ENCODE measurements at regions not wholly inside any gene's neighbourhood (a gene's known extent, or its start where the extent isn't known, plus 50 kb on each side); places are given as distances from the start of the nearest gene placed in this dataset.

GRCh38 chr7:45992826-45993225 lies 71.8 kb upstream of the IGFBP3 start:
- no peak for TF ChIP-seq CTCF (IDR thresholded peaks at IDR 0.05; ENCODE audit: low read depth, low read length, missing control alignments)
- DNase-seq (ENCODE audit: extremely low read depth, low read depth): no peak
- no peak overlapping the region for H3K4me3 ChIP-seq (replicated peaks; ENCODE audit: low read depth, low read length)

DNA sequence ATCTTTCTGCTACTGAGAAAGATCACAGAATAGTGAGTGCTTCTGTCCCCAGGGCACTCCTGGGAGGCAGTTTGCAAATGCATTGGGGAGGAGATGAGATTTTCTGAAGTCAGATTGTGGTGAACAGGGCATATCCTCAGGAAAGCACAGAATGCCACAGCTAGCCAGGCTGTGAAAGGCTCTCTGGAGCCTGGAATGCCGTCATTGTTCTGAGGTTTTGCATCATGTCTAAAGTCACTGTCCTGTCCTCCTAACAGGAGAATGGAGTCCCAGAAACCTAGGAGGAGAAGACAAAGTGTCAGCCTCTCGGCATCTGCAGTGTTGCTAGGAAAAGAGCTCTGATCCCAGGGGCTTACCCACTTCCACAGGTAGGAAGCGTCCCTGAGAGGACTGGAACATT lies 69.2 kb upstream of the IGFBP3 start:
- TF ChIP-seq CTCF (IDR thresholded peaks at IDR 0.05; ENCODE audit: low read depth, low read length, missing control alignments): no peak
- no peak overlapping the region for H3K4me3 ChIP-seq (replicated peaks; ENCODE audit: low read depth, low read length)
- no peak for DNase-seq (ENCODE audit: extremely low read depth, low read depth)

DNA sequence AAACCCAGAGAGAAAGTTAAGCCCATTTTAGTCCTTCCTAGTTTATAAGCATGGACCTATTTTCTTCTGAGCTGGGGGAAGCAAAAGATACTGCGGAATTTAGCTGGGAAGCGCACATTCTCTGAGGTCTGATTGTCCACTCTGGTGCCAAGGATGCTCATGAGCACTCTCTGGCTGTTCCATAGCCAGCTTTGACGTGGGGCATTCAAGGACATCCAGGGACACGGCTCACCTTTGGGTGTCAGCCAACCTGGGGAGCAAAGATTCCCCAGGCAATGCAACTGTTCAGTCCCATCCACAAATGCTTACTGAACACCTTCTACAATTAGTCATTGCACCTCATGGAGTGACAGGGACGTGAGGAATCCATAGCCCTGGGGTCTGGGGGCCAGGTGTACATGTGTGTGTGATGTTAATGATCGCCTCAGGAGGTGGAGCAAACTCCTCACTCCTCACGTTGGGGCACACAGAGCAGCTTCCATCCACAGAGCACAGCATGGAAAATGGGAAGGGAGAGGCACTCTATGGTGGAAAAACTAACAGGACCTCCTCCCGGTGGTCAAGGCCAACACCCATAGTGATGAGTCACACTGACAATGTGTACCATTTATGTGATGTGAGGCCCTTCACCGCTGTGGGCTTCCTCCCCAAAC lies 67.5 kb upstream of the IGFBP3 start:
- no peak for TF ChIP-seq CTCF (IDR thresholded peaks at IDR 0.05; ENCODE audit: low read depth, low read length, missing control alignments)
- no peak overlapping the region for H3K4me3 ChIP-seq (replicated peaks; ENCODE audit: low read depth, low read length)
- DNase-seq (ENCODE audit: extremely low read depth, low read depth): no peak

DNA sequence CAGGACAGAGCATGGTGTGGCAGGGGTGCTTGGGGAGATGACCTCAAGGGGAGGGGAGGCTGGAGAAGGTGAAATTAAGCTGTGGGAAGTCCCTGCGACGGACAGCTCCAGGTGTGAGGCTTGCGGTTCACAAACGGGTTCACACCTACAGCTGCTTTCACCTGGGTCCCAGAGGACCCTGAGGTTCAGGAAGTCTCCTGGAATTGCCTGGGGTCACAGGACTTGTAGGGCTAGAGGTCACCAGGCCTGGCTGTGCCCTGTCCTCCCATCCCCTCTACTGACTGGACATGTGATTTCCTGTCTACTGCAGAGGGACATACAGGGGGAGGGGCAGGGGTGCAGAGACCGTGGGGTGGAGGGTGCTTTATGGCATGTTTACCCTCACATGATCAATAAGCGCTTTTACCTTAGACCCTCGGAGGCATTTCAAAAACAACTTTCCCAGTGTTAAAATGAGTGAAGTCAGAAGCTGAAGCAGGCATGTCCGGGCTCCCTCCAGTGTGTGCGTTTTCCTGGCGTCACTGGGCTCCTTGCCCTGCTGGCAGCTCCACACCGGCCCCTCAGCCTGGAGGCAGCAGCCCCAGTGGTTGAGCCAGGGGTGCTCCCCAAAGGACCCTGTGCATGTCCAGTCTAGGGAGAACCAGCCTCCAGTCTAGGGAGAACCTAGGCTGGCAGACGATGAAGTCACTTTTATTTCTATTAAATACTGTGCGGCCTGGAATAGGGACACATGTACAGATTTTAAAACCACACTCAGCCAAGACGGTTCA lies 66.6 kb upstream of the IGFBP3 start:
- H3K4me3 ChIP-seq (replicated peaks; ENCODE audit: low read depth, low read length): no peak overlapping the region
- no peak for TF ChIP-seq CTCF (IDR thresholded peaks at IDR 0.05; ENCODE audit: low read depth, low read length, missing control alignments)
- no peak for DNase-seq (ENCODE audit: extremely low read depth, low read depth)

- no peak for TF ChIP-seq CTCF (IDR thresholded peaks at IDR 0.05; ENCODE audit: low read depth, low read length, missing control alignments)
- no peak overlapping the region for H3K4me3 ChIP-seq (replicated peaks; ENCODE audit: low read depth, low read length)
- DNase-seq (ENCODE audit: extremely low read depth, low read depth): no peak
Measured at GRCh38 chr7:45986355-45987298, 65.6 kb upstream of the IGFBP3 start.

GRCh38 chr7:45985902-45986301 lies 64.8 kb upstream of the IGFBP3 start:
- no peak overlapping the region for H3K4me3 ChIP-seq (replicated peaks; ENCODE audit: low read depth, low read length)
- no peak for TF ChIP-seq CTCF (IDR thresholded peaks at IDR 0.05; ENCODE audit: low read depth, low read length, missing control alignments)
- peak; percentile 31 for DNase-seq (ENCODE audit: extremely low read depth, low read depth)

Data from HFF-Myc (cell line).